Astrocyte (in vitro differentiated cells and primary cell): ENCODE measurements at regions not wholly inside any gene's neighbourhood (a gene's known extent, or its start where the extent isn't known, plus 50 kb on each side); places are given as distances from the start of the nearest gene placed in this dataset.

Experiments used
- DNase-seq: peaks from one replicate; pipeline ENCODE4 v3.0.0-alpha.2; 2010; ENCODE audit warnings: low read depth
- FAIRE-seq: peaks from 2 replicates; lab custom pipeline; 2011; peaks lifted over from hg19 to GRCh38; lab: Jason Lieb, UNC
- H2AFZ ChIP-seq: 2 replicates; pipeline ENCODE4 v1.6.0; 2012; ENCODE audit warnings: low read depth, low read length, inconsistent platforms
- H3K27ac ChIP-seq: 2 replicates; pipeline ENCODE4 v1.5.1; 2011; ENCODE audit warnings: low read depth, low read length, inconsistent platforms
- H3K27me3 ChIP-seq: 2 replicates; pipeline ENCODE4 v1.6.0; 2011; ENCODE audit warnings: low read length, inconsistent platforms; ENCODE audit not compliant: insufficient read depth
- H3K36me3 ChIP-seq: 2 replicates; pipeline ENCODE4 v1.5.1; 2011; ENCODE audit warnings: low read length, inconsistent platforms; ENCODE audit not compliant: insufficient read depth
- H3K4me1 ChIP-seq: 2 replicates; pipeline ENCODE4 v1.5.1; 2011; ENCODE audit warnings: low read length, inconsistent platforms; ENCODE audit not compliant: insufficient read depth
- H3K4me2 ChIP-seq: 2 replicates; pipeline ENCODE4 v1.6.0; 2012; ENCODE audit warnings: low read length, inconsistent platforms
- H3K4me3 ChIP-seq: 2 replicates; pipeline ENCODE4 v1.5.1; 2011; ENCODE audit warnings: low read depth, mild to moderate bottlenecking, low read length, inconsistent platforms; ENCODE audit not compliant: insufficient read depth
- H3K79me2 ChIP-seq: 2 replicates; pipeline ENCODE4 v1.6.0; 2012; ENCODE audit warnings: mild to moderate bottlenecking, low read length, inconsistent platforms; ENCODE audit not compliant: insufficient read depth
- H3K9ac ChIP-seq: 2 replicates; pipeline ENCODE4 v1.6.0; 2012; ENCODE audit warnings: mild to moderate bottlenecking, low read length, inconsistent platforms
- H3K9me3 ChIP-seq: 2 replicates; pipeline ENCODE4 v1.5.1; 2012; ENCODE audit warnings: low read depth, mild to moderate bottlenecking, low read length, inconsistent platforms; ENCODE audit not compliant: insufficient read depth
- H4K20me1 ChIP-seq: 2 replicates; pipeline ENCODE4 v1.6.0; 2012; ENCODE audit warnings: low read length, inconsistent platforms; ENCODE audit not compliant: insufficient read depth
- H3K27ac Mint-ChIP-seq: one replicate; pipeline ENCODE4 v1.8.0; 2021; ENCODE audit warnings: mild to moderate bottlenecking, mixed read lengths; ENCODE audit not compliant: unreplicated experiment
- H3K27me3 Mint-ChIP-seq: one replicate; pipeline ENCODE4 v1.8.0; 2021; ENCODE audit warnings: low read depth, mixed read lengths; ENCODE audit not compliant: unreplicated experiment
- H3K36me3 Mint-ChIP-seq: one replicate; pipeline ENCODE4 v1.8.0; 2021; ENCODE audit warnings: low read depth, mixed read lengths; ENCODE audit not compliant: unreplicated experiment
- H3K4me1 Mint-ChIP-seq: one replicate; pipeline ENCODE4 v1.8.0; 2021; ENCODE audit warnings: low read depth, mixed read lengths; ENCODE audit not compliant: unreplicated experiment
- H3K4me3 Mint-ChIP-seq: one replicate; pipeline ENCODE4 v1.8.0; 2021; ENCODE audit warnings: mild to moderate bottlenecking, moderate library complexity, mixed read lengths; ENCODE audit not compliant: unreplicated experiment
- H3K9me3 Mint-ChIP-seq: one replicate; pipeline ENCODE4 v1.8.0; 2021; ENCODE audit warnings: mild to moderate bottlenecking, mixed read lengths; ENCODE audit not compliant: unreplicated experiment
- CTCF ChIP-seq: IDR thresholded peaks from 2 replicates; pipeline ENCODE4 v1.5.1; 2011; ENCODE audit warnings: low read depth, mild to moderate bottlenecking, inconsistent platforms, low read length, moderate library complexity; ENCODE audit not compliant: insufficient read depth
- EZH2 ChIP-seq: IDR thresholded peaks from 2 replicates; pipeline ENCODE4 v1.6.1; 2012; ENCODE audit warnings: mild to moderate bottlenecking, low read length, inconsistent platforms; ENCODE audit not compliant: insufficient read depth

- no peak overlapping the region for H3K4me2 ChIP-seq
- no peak overlapping the region for H3K9ac ChIP-seq
- H2AFZ ChIP-seq = no peak overlapping the region
- H3K9me3 Mint-ChIP-seq = peaks cover 6% of the 10 kb centered on the region
- TF ChIP-seq EZH2 = no peak
- TF ChIP-seq CTCF = no peak
- H3K79me2 ChIP-seq = no peaks in the 10 kb centered on the region
- no peak overlapping the region for H3K4me3 ChIP-seq
- FAIRE-seq (no peak), DNase-seq (no peak)
- H3K36me3 Mint-ChIP-seq = peaks cover 1% of the 10 kb centered on the region
- H3K9me3 ChIP-seq = no peaks in the 10 kb centered on the region
- no peaks in the 10 kb centered on the region for H3K4me1 ChIP-seq
- H3K4me1 Mint-ChIP-seq = peaks cover 1% of the 10 kb centered on the region
- H3K27me3 Mint-ChIP-seq = peaks cover 62% of the 10 kb centered on the region
- H3K27ac Mint-ChIP-seq = no peak overlapping the region
- no peaks in the 10 kb centered on the region for H4K20me1 ChIP-seq
- H3K4me3 Mint-ChIP-seq = no peak overlapping the region
- H3K27me3 ChIP-seq = peaks cover 2% of the 10 kb centered on the region
- H3K36me3 ChIP-seq = no peaks in the 10 kb centered on the region
- no peak overlapping the region for H3K27ac ChIP-seq
These were observed 412.4 kb downstream of the BUD13 start for GRCh38 chr11:116360221-116360941.

GRCh38 chr11:116357784-116358544, 414.8 kb downstream of the BUD13 start:
- no peak overlapping the region for H3K4me2 ChIP-seq
- TF ChIP-seq CTCF (peak; percentile 25), EZH2 (no peak)
- FAIRE-seq (no peak), DNase-seq (no peak)
- H3K27ac ChIP-seq = no peak overlapping the region
- H3K79me2 ChIP-seq = no peaks in the 10 kb centered on the region
- Mint-ChIP-seq H3K27me3 (peaks cover 63% of the 10 kb centered on the region), H3K9me3 (peaks cover 6% of the 10 kb centered on the region), H3K36me3 (no peaks in the 10 kb centered on the region), H3K27ac (no peak overlapping the region), H3K4me1 (peaks cover 1% of the 10 kb centered on the region), H3K4me3 (no peak overlapping the region)
- no peaks in the 10 kb centered on the region for H3K36me3 ChIP-seq
- H3K9me3 ChIP-seq = no peaks in the 10 kb centered on the region
- no peaks in the 10 kb centered on the region for H3K4me1 ChIP-seq
- no peaks in the 10 kb centered on the region for H4K20me1 ChIP-seq
- H2AFZ ChIP-seq = peak overlapping the region; percentile 18
- H3K4me3 ChIP-seq = no peak overlapping the region
- H3K9ac ChIP-seq = no peak overlapping the region
- H3K27me3 ChIP-seq = peaks cover 2% of the 10 kb centered on the region
